ENCODE measurements at regions not wholly inside any gene's neighbourhood (a gene's known extent, or its start where the extent isn't known, plus 50 kb on each side); places are given as distances from the start of the nearest gene placed in this dataset.
"Not testable (repeated sequence)": the region's sequence is repeated elsewhere in the genome, so short reads cannot be mapped to it uniquely, and the experiment has no call there.

- DNase-seq: no peak
Measured at GRCh38 chr2:163046615-163047014, 208.0 kb upstream of the KCNH7 start.

DNA sequence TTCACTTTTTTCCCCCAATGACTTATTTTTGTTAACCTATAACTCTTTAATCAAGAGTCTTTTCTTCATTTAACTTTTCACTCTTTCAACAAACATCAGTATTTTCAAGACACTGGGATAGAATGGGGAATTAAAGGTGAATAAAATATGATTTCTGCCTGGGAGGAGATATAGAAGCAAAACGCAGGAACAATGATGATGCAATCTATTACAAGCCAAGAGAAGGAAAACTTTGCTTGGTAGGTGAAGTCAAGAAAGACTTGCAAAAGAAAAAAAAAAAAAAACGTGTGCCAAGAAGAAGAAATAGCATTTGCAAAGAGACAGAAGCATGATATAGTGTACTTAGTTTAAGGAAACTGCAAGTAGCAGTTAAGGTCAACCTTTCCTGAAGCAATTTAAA is 207.3 kb upstream of the KCNH7 start:
- DNase-seq: no peak

GRCh38 chr2:163044114-163044513 is 205.5 kb upstream of the KCNH7 start:
- DNase-seq: no peak

GRCh38 chr2:163043201-163043600 is 204.6 kb upstream of the KCNH7 start:
- DNase-seq: no peak

DNA sequence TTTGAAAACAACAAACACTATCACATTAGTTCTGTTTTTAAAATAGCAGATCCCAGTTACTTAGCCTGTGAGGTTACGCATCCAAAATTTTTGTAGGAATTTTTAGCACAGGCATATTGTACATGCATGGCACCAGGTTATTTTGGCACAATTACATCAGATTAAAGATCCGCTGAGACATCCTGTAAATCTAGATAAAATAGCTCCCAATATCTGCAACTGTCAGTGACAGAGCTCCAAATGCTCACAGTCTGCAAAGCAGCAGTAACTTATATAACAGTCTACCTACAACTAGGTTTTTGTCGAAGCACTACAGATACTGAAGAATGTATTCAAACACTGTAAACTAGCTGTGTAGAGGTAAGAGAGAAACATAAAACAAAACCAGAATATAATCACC is 200.7 kb upstream of the KCNH7 start:
- no peak for DNase-seq

GRCh38 chr2:163028807-163029206 is 190.2 kb upstream of the KCNH7 start:
- no peak for DNase-seq

DNA sequence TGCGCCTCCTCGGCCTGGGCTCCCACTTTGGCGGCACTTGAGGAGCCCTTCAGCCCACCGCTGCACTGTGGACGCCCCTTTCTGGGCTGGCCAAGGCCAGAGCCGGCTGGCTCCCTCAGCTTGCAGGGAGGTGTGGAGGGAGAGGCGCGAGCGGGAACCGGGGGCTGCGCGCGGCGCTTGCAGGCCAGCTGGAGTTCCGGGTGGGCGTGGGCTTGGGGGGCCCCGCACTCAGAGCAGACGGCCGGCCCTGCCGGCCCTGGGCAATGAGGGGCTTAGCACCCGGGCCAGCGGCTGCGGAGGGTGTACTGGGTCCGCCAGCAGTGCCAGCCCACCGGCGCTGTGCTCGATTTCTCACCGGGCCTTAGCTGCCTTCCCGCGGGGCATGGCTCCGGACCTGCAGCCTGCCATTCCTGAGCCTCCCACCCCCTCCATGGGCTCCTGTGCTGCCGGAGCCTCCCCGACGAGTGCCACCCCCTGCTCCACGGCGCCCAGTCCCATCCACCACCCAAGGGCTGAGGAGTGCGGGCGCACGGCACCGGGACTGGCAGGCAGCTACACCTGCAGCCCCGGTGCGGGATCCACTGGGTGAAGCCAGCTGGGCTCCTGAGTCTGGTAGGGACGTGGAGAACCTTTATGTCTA is 187.7 kb upstream of the KCNH7 start:
- DNase-seq: not testable (repeated sequence)

DNA sequence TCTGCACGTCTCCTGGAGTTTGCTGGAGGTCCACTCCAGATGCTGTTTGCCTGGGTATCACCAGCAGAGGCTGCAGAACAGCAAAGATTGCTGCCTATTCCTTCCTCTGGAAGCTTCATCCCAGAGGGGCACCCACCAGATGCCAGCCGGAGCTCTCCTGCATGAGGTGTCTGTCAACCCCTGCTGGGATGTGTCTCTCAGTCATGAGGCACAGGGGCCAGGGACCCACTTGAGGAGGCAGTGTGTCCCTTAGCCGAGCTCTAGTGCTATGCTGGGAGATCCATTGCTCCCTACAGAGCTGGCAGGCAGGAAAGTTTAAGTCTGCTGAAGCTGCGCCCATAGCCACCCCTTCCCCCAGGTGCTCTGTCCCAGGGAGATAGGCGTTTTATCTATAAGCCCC is 178.3 kb upstream of the KCNH7 start:
- not testable (repeated sequence) for DNase-seq

GRCh38 chr2:163011000-163011399 is 172.4 kb upstream of the KCNH7 start:
- no peak for DNase-seq

GRCh38 chr2:163008642-163009041 is 170.1 kb upstream of the KCNH7 start:
- no peak for DNase-seq

DNA sequence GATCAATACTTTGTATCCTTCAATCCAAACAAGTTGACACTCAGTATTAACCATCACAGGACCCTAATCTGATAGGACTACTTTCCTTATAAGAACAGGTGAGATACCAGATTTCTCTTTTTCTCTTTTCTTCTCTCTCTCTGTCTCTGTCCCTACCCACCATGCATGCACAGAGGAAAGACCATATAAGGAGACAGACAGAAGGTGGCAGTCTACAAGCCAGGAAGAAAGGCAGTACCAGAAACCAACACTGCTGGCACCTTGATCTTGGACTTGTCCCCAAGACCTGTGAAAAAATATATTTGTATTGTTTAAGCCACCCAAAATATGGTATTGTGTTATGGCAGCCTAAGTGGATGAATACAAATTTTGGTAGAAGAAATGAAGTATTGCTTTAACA is 156.2 kb upstream of the KCNH7 start:
- DNase-seq: no peak

DNA sequence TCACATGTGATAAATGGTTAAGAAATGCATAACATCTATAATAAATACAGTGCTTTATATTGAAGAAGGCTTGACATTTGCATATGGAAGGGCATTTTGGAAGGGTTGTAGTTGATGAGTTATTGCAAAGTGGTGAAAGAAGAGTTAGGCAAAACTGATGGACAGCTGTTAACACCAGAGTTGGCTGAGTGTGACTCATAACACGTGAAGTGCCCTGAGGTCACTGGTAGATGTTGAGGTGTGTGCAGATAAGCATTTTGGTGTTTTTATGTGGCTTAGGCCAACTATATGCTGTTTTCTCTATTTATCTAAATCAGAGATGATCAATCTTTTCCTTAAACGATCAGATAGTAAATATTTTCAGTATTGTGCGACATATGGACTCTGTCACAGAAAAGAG is 154.3 kb upstream of the KCNH7 start:
- DNase-seq: no peak

DNA sequence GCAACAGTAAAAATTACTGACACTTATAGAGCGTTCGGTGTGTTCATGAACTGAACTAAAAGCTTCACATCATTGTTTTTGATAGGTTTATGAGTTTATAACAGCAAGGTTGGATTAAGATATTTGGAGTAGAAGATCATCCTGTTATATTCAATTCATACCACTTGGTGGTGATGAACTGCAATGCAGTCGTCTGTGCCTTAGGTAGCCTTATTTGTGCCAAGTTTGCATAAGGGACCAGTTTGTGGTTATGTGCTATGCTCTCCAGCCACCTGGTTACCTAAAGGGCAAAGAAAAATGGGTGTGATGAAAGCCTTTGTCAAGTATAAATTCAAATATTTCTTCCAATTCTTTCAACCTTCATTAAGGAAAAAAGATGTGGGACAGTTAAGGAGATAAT is 150.9 kb upstream of the KCNH7 start:
- DNase-seq: peak; percentile 43 to 76

DNA sequence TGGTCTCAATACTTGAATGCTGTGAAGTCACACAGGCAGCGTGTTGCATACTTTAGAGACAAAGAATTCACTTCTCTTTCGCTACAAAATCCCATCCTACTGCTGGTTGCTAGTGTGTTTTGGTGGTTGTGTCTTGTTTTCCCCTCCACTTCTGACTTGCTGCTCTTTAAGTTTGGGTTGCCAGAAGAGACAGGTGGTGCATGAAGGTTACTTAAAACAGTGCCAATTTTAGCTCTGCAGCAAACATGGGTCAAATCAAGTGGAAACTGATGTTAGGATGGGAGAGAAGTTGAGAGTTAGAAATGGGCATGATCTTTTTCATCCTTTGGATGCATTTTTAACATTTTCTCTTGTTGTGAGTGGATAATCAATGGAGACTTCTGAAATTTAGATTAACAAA is 136.2 kb upstream of the KCNH7 start:
- DNase-seq: no peak

- DNase-seq: no peak
Measured at GRCh38 chr2:162972383-162972782, 133.8 kb upstream of the KCNH7 start.

- DNase-seq: no peak
Measured at GRCh38 chr2:162968306-162968705, 129.7 kb upstream of the KCNH7 start.

- no peak for DNase-seq
Measured at GRCh38 chr2:162967811-162968210, 129.2 kb upstream of the KCNH7 start.

DNA sequence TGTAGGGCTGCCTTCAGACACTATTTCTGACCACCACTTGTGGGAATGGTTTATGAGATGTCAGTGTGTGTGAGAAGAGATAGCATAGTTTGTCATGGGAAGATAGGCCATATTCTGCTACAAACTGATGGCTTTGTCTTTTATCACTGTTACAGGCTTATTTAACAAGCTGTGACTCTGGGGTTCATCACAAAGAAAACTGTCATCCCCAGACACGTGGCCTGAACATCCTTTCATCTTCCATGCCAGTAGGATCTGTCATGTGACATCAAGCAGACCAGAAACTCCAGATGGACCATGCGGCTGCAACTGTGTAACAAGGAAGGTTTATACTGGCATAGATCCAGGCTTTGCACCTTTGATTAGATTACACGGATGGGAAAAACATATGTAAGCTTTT is 128.6 kb upstream of the KCNH7 start:
- no peak for DNase-seq

GRCh38 chr2:162965191-162965590 is 126.6 kb upstream of the KCNH7 start:
- no peak for DNase-seq

GRCh38 chr2:162964513-162964912 is 125.9 kb upstream of the KCNH7 start:
- DNase-seq: no peak

- DNase-seq: no peak
Measured at GRCh38 chr2:162963156-162963555, 124.6 kb upstream of the KCNH7 start.

- DNase-seq: no peak
Measured at GRCh38 chr2:162945785-162946184, 107.2 kb upstream of the KCNH7 start.

- DNase-seq: peak in 1 of 2 experiments; percentile 24
Measured at GRCh38 chr2:162938387-162938786, 99.8 kb upstream of the KCNH7 start.

DNA sequence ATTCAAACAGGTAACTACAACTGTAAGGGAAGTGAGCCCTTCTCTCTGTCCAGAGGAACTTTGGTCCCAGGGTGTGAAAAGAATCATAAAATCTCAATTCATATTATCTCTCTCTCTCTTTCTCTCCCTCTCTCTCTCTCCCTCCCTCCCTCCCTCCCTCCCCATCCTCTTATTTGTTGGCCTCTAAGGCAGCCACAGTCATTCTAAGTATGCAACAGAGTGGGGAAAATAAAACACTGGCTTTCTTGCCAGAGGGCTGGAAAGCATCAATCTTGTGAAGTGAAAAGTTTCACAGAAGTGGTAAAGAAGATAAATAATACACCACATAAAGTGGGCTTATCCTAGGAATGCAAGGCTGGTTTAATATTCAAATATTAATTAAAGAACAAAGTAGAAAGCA is 95.6 kb upstream of the KCNH7 start:
- no peak for DNase-seq

GRCh38 chr2:162932416-162932815 is 93.8 kb upstream of the KCNH7 start:
- no peak for DNase-seq

DNA sequence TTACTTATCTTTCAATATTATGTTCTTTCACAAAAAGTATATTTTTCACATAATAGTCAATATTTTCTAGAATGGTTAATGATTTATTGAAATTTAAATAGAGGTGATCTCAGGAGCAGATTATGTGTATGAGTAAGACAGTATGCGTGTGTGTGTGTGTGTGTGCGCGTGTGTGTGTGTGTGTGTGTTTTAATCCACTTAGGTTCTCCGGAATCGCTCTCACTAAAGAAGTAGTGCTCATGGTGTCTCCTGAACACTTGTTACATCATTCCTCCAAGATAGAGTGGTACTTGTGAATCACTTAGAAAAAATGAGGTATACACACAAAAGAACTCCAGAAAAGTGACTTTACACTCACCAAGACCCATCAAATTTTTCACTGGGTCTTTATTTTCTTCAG is 91.0 kb upstream of the KCNH7 start:
- no peak for DNase-seq
